ENCODE measurements at regions not wholly inside any gene's neighbourhood (a gene's known extent, or its start where the extent isn't known, plus 50 kb on each side); places are given as distances from the start of the nearest gene placed in this dataset.
"Not testable (repeated sequence)": the region's sequence is repeated elsewhere in the genome, so short reads cannot be mapped to it uniquely, and the experiment has no call there.

GRCh38 chr2:89836326-89836725 lies 1144.9 kb downstream of the RPIA start:
- TF ChIP-seq CTCF (IDR thresholded peaks at IDR 0.05; ENCODE audit: poor library complexity); EZH2 (IDR thresholded peaks at IDR 0.05; ENCODE audit: borderline replicate concordance); EZH2phosphoT487 (IDR thresholded peaks at IDR 0.05; ENCODE audit: low read depth, severe bottlenecking, unreplicated experiment): not testable (repeated sequence)
